ENCODE measurements at regions not wholly inside any gene's neighbourhood (a gene's known extent, or its start where the extent isn't known, plus 50 kb on each side); places are given as distances from the start of the nearest gene placed in this dataset.
"Not testable (repeated sequence)": the region's sequence is repeated elsewhere in the genome, so short reads cannot be mapped to it uniquely, and the experiment has no call there.

DNA sequence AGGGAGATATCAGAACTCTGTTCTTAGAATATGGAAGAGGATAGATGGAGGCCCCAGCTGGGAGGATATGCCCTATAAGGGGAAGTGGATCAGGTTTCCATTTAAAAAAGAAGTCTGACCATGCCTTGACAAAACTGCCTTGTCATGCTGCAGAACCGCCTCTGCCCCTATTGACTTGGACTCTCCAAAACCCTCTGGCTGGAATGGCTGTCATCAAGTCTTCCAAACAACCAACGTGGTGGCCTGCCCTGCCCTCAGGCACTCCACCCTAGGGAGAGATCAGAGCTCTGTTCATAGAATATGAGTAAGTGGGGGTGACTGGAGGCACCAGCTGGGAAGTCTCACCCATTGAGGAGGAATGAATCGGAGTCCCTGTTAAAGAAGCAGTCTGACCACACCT, 114.9 kb downstream of the VSIG4 start:
- H3K9ac ChIP-seq (ENCODE audit: low read length), result no peak overlapping the region
- no peak for DNase-seq (ENCODE audit: low read depth)
- H3K9me3 ChIP-seq (ENCODE audit: control insufficient read depth, low read length), result peaks cover 13% of the 10 kb centered on the region
- H3K27me3 ChIP-seq (replicated peaks; ENCODE audit: control insufficient read depth, insufficient read depth, low read length), result peaks cover 9% of the 10 kb centered on the region
- no peak overlapping the region for H3K4me3 ChIP-seq (ENCODE audit: low read length)
- H3K4me1 ChIP-seq (ENCODE audit: control insufficient read depth, insufficient read depth, low read length), result no peaks in the 10 kb centered on the region
- H3K36me3 ChIP-seq (ENCODE audit: control insufficient read depth, insufficient read depth, low read length, severe bottlenecking), result no peaks in the 10 kb centered on the region

DNA sequence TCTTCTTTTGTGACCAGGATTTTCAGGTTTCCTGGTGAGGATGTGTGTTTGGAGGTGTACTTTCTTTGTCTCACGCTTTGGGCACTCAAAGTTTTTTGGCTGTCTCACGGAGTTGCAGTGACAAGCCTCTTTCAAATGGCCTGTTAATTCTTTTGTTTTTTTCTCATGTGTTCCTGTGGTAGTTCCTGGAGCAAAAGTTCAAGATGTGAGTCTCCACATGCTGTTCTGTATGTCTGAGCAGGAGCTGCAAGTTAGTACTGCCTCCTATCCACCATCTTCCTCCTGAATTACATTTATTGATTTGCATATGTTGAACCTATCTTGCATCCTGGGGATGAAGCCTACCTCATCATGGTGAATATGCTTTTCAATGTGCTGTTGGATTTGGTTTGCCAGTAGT, 118.5 kb downstream of the VSIG4 start:
- Histone ChIP-seq H3K9ac (ENCODE audit: low read length) (no peak overlapping the region), H3K4me1 (ENCODE audit: control insufficient read depth, insufficient read depth, low read length) (no peaks in the 10 kb centered on the region)

DNA sequence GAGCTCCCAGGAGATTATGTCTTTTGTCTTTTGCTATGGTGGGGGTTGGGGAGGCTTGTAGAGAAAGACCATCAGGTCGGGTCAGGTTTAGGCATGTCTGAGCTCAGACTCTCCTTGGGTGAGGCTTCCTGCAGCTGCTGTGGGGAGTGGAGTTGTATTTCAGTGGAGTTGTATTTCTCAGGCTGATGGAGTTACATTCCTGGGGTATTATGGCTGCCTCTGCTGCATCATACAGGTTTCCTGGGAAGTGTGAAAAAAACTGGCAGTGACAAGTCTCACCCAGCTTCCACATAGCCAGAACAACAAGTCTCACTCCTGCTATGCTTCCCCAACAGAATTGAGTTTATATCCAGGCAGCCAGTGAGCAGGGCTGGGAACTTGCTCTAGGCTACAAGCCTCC, 119.3 kb downstream of the VSIG4 start:
- Histone ChIP-seq H3K4me3 (ENCODE audit: low read length) (no peak overlapping the region), H3K36me3 (ENCODE audit: control insufficient read depth, insufficient read depth, low read length, severe bottlenecking) (no peaks in the 10 kb centered on the region), H3K9me3 (ENCODE audit: control insufficient read depth, low read length) (peaks cover 15% of the 10 kb centered on the region), H3K4me1 (ENCODE audit: control insufficient read depth, insufficient read depth, low read length) (no peaks in the 10 kb centered on the region), H3K9ac (ENCODE audit: low read length) (no peak overlapping the region), H3K27me3 (replicated peaks; ENCODE audit: control insufficient read depth, insufficient read depth, low read length) (peaks cover 2% of the 10 kb centered on the region)
- DNase-seq (ENCODE audit: low read depth), result no peak

More for the DNA sequence above, 118.5 kb downstream of the VSIG4 start:
- DNase-seq (ENCODE audit: low read depth), result no peak
- peaks cover 15% of the 10 kb centered on the region for H3K9me3 ChIP-seq (ENCODE audit: control insufficient read depth, low read length)
- H3K4me3 ChIP-seq (ENCODE audit: low read length), result no peak overlapping the region
- H3K27me3 ChIP-seq (replicated peaks; ENCODE audit: control insufficient read depth, insufficient read depth, low read length), result peaks cover 5% of the 10 kb centered on the region
- H3K36me3 ChIP-seq (ENCODE audit: control insufficient read depth, insufficient read depth, low read length, severe bottlenecking), result no peaks in the 10 kb centered on the region

DNA sequence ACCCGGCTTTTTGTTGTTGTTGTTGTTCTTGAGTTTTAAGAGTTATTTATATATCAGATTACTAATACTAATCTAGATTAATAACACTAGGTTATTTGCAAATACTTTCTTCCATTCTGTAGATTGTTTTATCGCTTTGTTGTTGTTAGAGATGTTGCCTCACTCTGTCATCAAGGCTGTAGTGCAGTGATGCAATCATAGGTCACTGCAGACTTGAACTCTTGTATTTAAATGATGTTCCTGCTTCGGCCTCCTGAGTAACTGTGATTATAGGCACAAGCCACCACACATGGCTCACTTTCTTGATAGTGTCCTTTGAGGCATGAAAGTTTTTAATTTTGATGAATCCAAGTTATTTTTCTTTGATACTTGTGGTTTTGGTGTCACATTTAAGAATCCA, 129.0 kb downstream of the VSIG4 start:
- Histone ChIP-seq H3K4me1 (ENCODE audit: control insufficient read depth, insufficient read depth, low read length) (no peaks in the 10 kb centered on the region), H3K27me3 (replicated peaks; ENCODE audit: control insufficient read depth, insufficient read depth, low read length) (no peaks in the 10 kb centered on the region), H3K9me3 (ENCODE audit: control insufficient read depth, low read length) (peaks cover 14% of the 10 kb centered on the region), H3K36me3 (ENCODE audit: control insufficient read depth, insufficient read depth, low read length, severe bottlenecking) (no peaks in the 10 kb centered on the region), H3K9ac (ENCODE audit: low read length) (no peak overlapping the region), H3K4me3 (ENCODE audit: low read length) (no peak overlapping the region)
- no peak for DNase-seq (ENCODE audit: low read depth)

DNA sequence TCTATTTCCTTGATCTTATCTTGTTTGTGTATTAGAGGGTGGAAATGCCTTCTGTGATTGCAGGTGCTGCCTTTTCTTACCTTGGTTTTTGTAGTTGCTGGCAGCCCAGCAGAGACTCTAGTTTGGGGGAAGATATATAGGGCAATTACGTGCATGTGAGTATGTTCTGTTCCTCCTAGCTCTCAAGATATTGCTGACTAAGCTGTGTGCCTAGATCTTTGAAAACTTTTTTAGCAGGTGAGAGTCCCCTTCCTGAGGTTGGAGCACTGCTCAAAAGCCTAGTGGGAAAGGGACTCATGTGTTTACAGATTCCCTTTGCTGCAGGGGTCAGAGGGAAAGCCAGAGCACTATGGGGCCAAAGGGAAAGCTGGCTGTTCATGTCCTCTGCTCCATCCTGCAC, 136.1 kb downstream of the VSIG4 start:
- H3K4me1 ChIP-seq (ENCODE audit: control insufficient read depth, insufficient read depth, low read length), result no peaks in the 10 kb centered on the region
- peaks cover 15% of the 10 kb centered on the region for H3K9me3 ChIP-seq (ENCODE audit: control insufficient read depth, low read length)
- H3K36me3 ChIP-seq (ENCODE audit: control insufficient read depth, insufficient read depth, low read length, severe bottlenecking), result no peaks in the 10 kb centered on the region
- H3K27me3 ChIP-seq (replicated peaks; ENCODE audit: control insufficient read depth, insufficient read depth, low read length), result peaks cover 21% of the 10 kb centered on the region
- DNase-seq (ENCODE audit: low read depth), result no peak
- H3K9ac ChIP-seq (ENCODE audit: low read length), result no peak overlapping the region
- H3K4me3 ChIP-seq (ENCODE audit: low read length), result no peak overlapping the region

DNA sequence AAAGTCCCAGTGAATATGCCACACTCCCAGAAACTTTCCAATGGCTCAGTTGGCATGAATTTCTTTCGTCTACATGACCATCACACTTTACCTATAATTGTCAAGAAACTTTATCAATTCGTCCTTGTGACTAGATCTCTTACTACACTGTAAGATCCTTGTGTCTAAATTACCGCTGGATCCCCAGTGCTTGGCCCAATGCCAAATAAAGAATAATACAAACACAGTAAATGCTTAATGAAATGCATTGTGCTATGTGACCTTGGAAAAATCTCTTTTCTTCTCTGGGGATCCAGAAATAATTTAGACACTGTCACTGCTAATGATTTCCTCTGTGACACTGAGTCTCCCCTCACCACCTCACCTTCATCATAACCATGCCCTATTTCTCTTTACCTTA, 137.9 kb downstream of the VSIG4 start:
- H3K27me3 ChIP-seq (replicated peaks; ENCODE audit: control insufficient read depth, insufficient read depth, low read length), result peaks cover 21% of the 10 kb centered on the region
- H3K4me3 ChIP-seq (ENCODE audit: low read length), result no peak overlapping the region
- H3K9ac ChIP-seq (ENCODE audit: low read length), result no peak overlapping the region
- peaks cover 15% of the 10 kb centered on the region for H3K9me3 ChIP-seq (ENCODE audit: control insufficient read depth, low read length)
- no peaks in the 10 kb centered on the region for H3K4me1 ChIP-seq (ENCODE audit: control insufficient read depth, insufficient read depth, low read length)
- DNase-seq (ENCODE audit: low read depth), result no peak
- H3K36me3 ChIP-seq (ENCODE audit: control insufficient read depth, insufficient read depth, low read length, severe bottlenecking), result no peaks in the 10 kb centered on the region

DNA sequence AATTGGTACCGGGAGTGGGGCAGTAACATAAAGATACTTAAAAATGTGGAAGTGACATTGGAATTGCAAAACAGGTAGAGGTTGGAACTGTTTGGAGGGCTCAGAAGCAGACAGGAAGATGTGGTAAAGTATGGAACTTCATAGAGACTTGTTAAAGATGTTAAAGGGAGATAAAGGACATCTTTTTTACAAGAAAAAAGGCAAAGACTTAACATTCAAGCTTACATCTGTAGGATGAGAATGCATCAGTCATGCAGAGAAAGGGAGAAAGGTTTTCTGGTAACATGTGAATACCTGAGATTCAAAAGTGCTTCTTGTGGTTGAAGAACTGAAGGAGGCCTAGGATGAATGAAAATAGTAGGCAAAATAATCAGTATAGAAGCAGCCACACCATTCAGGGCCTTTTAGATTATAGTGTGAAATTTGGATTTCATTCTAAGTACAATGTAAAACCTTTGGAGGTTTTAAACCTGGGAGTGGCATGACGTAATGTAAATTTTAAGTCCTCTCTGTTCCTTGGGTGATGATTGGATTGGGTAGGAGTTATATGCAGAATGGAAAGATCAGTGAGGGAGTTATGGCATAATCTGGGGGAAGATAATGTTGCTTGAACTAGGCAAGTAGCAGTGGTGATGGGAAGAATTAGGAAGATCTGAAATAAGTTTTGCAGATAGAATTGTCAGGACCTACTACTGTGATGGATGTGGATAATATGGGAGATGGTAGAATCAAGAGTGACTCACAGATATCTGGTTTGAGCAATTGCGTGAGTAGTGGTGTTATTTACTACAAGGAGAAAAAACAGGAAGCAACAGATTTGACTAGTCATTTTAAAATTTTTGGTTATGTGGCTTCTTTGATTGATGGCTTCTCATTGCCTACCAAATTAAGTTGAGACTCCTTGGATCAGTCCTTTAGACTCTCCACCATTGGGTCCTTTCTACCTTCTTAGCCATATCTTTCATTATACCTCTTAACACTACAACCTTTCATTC, 138.7 kb downstream of the VSIG4 start:
- H3K4me3 ChIP-seq (ENCODE audit: low read length), result no peak overlapping the region
- peaks cover 21% of the 10 kb centered on the region for H3K27me3 ChIP-seq (replicated peaks; ENCODE audit: control insufficient read depth, insufficient read depth, low read length)
- no peak for DNase-seq (ENCODE audit: low read depth)

DNA sequence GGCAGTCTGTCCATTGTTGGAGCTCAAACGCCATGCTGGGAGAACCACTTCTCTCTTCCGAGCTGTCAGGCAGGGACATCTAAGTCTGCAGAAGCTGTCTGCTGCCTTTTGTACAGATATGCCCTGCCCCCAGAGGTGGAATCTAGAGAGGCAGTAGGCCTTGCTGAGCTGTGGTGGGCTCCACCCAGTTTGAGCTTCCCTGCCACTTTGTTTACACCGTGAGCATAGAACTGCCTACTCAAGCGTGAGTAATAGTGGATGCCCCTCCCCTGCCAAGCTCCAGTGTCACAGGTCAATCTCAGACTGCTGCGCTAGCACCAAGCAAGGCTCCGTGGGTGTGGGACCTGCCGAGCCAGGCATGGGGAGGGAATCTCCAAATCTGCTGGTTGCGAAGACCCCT, 145.7 kb downstream of the VSIG4 start:
- Histone ChIP-seq H3K4me1 (ENCODE audit: control insufficient read depth, insufficient read depth, low read length) (no peaks in the 10 kb centered on the region), H3K4me3 (ENCODE audit: low read length) (no peak overlapping the region), H3K27me3 (replicated peaks; ENCODE audit: control insufficient read depth, insufficient read depth, low read length) (peaks cover 3% of the 10 kb centered on the region), H3K9ac (ENCODE audit: low read length) (no peak overlapping the region), H3K9me3 (ENCODE audit: control insufficient read depth, low read length) (no peaks in the 10 kb centered on the region), H3K36me3 (ENCODE audit: control insufficient read depth, insufficient read depth, low read length, severe bottlenecking) (no peaks in the 10 kb centered on the region)
- DNase-seq (ENCODE audit: low read depth), result no peak

More for the DNA sequence above, 138.7 kb downstream of the VSIG4 start:
- no peaks in the 10 kb centered on the region for H3K36me3 ChIP-seq (ENCODE audit: control insufficient read depth, insufficient read depth, low read length, severe bottlenecking)
- no peak overlapping the region for H3K9ac ChIP-seq (ENCODE audit: low read length)
- peaks cover 15% of the 10 kb centered on the region for H3K9me3 ChIP-seq (ENCODE audit: control insufficient read depth, low read length)
- H3K4me1 ChIP-seq (ENCODE audit: control insufficient read depth, insufficient read depth, low read length), result no peaks in the 10 kb centered on the region

DNA sequence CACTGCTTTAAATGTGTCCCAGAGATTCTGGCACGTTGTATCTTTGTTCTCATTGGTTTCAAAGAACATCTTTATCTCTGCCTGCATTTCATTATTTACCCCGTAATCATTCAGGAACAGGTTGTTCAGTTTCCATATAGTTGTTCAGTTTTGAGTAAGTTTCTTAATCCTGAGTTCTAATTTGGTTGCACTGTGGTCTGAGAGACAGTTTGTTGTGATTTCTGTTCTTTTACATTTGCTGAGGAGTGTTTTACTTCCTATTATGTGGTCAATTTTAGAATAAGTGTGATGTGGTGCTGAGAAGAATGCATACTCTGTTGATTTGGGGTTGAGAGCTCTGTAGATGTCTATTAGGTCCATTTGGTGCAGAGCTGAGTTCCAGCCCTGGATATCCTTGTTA, 148.1 kb downstream of the VSIG4 start:
- not testable (repeated sequence) for H3K36me3 ChIP-seq (ENCODE audit: control insufficient read depth, insufficient read depth, low read length, severe bottlenecking); H3K27me3 ChIP-seq (replicated peaks; ENCODE audit: control insufficient read depth, insufficient read depth, low read length); H3K9ac ChIP-seq (ENCODE audit: low read length); H3K9me3 ChIP-seq (ENCODE audit: control insufficient read depth, low read length); H3K4me3 ChIP-seq (ENCODE audit: low read length); DNase-seq (ENCODE audit: low read depth); H3K4me1 ChIP-seq (ENCODE audit: control insufficient read depth, insufficient read depth, low read length)

DNA sequence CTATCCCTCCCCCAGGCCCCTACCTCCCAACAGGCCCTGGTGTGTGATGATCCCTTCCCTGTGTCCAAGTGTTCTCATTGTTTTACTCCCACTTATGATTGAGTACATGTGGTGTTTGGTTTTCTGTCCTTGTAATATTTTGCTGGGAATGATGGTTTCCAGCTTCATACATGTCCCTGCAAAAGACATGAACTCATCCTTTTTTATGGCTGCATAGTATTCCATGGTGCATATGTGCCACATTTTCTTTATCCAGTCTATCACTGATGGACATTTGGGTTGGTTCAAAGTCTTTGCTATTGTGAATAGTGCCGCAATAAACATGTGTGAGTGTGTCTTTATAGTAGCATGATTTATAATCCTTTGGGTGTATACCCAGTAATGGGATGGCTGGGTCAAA, 151.7 kb downstream of the VSIG4 start:
- H3K27me3 ChIP-seq (replicated peaks; ENCODE audit: control insufficient read depth, insufficient read depth, low read length); H3K4me1 ChIP-seq (ENCODE audit: control insufficient read depth, insufficient read depth, low read length); DNase-seq (ENCODE audit: low read depth); H3K4me3 ChIP-seq (ENCODE audit: low read length); H3K9ac ChIP-seq (ENCODE audit: low read length); H3K9me3 ChIP-seq (ENCODE audit: control insufficient read depth, low read length); H3K36me3 ChIP-seq (ENCODE audit: control insufficient read depth, insufficient read depth, low read length, severe bottlenecking): not testable (repeated sequence)

DNA sequence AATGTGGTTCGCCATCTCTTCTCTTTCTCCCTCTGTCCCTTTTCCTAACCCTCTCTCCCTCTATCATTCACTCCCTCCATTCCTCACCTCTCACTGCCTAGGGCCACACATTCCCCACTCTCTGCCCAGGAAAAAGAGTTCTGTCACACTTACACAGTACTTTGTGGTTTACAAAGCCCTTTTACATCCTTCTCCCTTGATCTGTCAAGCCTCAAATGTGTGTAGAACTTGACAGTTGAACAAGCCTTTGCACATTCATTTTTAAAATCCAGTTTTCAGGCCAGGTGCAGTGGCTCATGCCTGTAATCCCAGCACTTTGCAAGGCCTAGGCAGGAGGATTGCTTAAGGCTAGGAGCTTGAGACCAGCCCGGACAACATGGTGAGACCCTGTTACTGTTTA, 156.3 kb downstream of the VSIG4 start:
- Histone ChIP-seq H3K4me1 (ENCODE audit: control insufficient read depth, insufficient read depth, low read length) (no peaks in the 10 kb centered on the region), H3K9ac (ENCODE audit: low read length) (no peak overlapping the region), H3K36me3 (ENCODE audit: control insufficient read depth, insufficient read depth, low read length, severe bottlenecking) (no peaks in the 10 kb centered on the region), H3K4me3 (ENCODE audit: low read length) (no peak overlapping the region), H3K27me3 (replicated peaks; ENCODE audit: control insufficient read depth, insufficient read depth, low read length) (peaks cover 23% of the 10 kb centered on the region), H3K9me3 (ENCODE audit: control insufficient read depth, low read length) (peaks cover 4% of the 10 kb centered on the region)
- no peak for DNase-seq (ENCODE audit: low read depth)
